ENCODE measurements at regions not wholly inside any gene's neighbourhood (a gene's known extent, or its start where the extent isn't known, plus 50 kb on each side); places are given as distances from the start of the nearest gene placed in this dataset.

- Histone ChIP-seq H3K9me3 (no peaks in the 10 kb centered on the region), H3K27ac (no peak overlapping the region), H3K27me3 (no peaks in the 10 kb centered on the region), H3K4me1 (no peaks in the 10 kb centered on the region), H3K4me3 (no peak overlapping the region), H3K36me3 (no peaks in the 10 kb centered on the region)
- DNase-seq: no peak
- intact Hi-C loops (cut with DNase I): no loop called here
- TF ChIP-seq CTCF (IDR thresholded peaks at IDR 0.05) (no peak), POLR2A (IDR thresholded peaks at IDR 0.05) (no peak)
- WGBS, 2 donors: 32 to 39% methylated on average over 4 of the region's 4 CpGs
These were observed 72.5 kb upstream of the AGTR1 start for GRCh38 chr3:148625095-148625736.

- WGBS, 2 donors: 66 to 70% methylated on average over 2 of the region's 2 CpGs
- DNase-seq: no peak
These were observed 71.7 kb upstream of the AGTR1 start for GRCh38 chr3:148625991-148626390.

GRCh38 chr3:148629006-148629405 is 68.7 kb upstream of the AGTR1 start:
- no peaks in the 10 kb centered on the region for H3K27me3 ChIP-seq
- TF ChIP-seq CTCF (IDR thresholded peaks at IDR 0.05) (no peak), POLR2A (IDR thresholded peaks at IDR 0.05) (no peak)
- H3K9me3 ChIP-seq: peaks cover 0 to 5% (median 0%) of the 10 kb centered on the region in 3 donors
- no peaks in the 10 kb centered on the region for H3K4me1 ChIP-seq
- no peak overlapping the region for H3K27ac ChIP-seq
- no peak overlapping the region for H3K4me3 ChIP-seq
- intact Hi-C loops (cut with DNase I): no loop called here
- no peak for DNase-seq
- no peaks in the 10 kb centered on the region for H3K36me3 ChIP-seq
- WGBS, 2 donors: 68% methylated on average over 1 of the region's 1 CpG

More at GRCh38 chr3:148625991-148626390, 71.7 kb upstream of the AGTR1 start:
- H3K4me1 ChIP-seq: no peaks in the 10 kb centered on the region
- no peak for TF ChIP-seq CTCF (IDR thresholded peaks at IDR 0.05)
- no peak for TF ChIP-seq POLR2A (IDR thresholded peaks at IDR 0.05)
- H3K27ac ChIP-seq: no peak overlapping the region
- no peaks in the 10 kb centered on the region for H3K9me3 ChIP-seq
- no peak overlapping the region for H3K4me3 ChIP-seq
- no peaks in the 10 kb centered on the region for H3K36me3 ChIP-seq
- intact Hi-C loops (cut with DNase I): no loop called here
- H3K27me3 ChIP-seq: no peaks in the 10 kb centered on the region

GRCh38 chr3:148631124-148631903 is 66.4 kb upstream of the AGTR1 start:
- intact Hi-C loops (cut with DNase I): no loop called here
- no peaks in the 10 kb centered on the region for H3K27me3 ChIP-seq
- no peaks in the 10 kb centered on the region for H3K4me1 ChIP-seq
- H3K27ac ChIP-seq: no peak overlapping the region
- peaks cover 0 to 5% (median 0%) of the 10 kb centered on the region in 3 donors for H3K9me3 ChIP-seq
- DNase-seq: no peak
- WGBS, 2 donors: 62% methylated on average over 6 of the region's 6 CpGs
- H3K4me3 ChIP-seq: no peak overlapping the region
- H3K36me3 ChIP-seq: no peaks in the 10 kb centered on the region
- TF ChIP-seq CTCF (IDR thresholded peaks at IDR 0.05): no peak
- TF ChIP-seq POLR2A (IDR thresholded peaks at IDR 0.05): no peak

- no peak overlapping the region for H3K27ac ChIP-seq
- no peaks in the 10 kb centered on the region for H3K27me3 ChIP-seq
- intact Hi-C loops (cut with DNase I): no loop called here
- H3K36me3 ChIP-seq: no peaks in the 10 kb centered on the region
- peaks cover 0 to 4% (median 0%) of the 10 kb centered on the region in 3 donors for H3K4me1 ChIP-seq
- 71 to 74% methylated on average over 2 of the region's 2 CpGs for WGBS, 2 donors
- DNase-seq: no peak
- H3K4me3 ChIP-seq: no peak overlapping the region
- TF ChIP-seq POLR2A (IDR thresholded peaks at IDR 0.05): no peak
- TF ChIP-seq CTCF (IDR thresholded peaks at IDR 0.05): no peak
- no peaks in the 10 kb centered on the region for H3K9me3 ChIP-seq
These were observed 56.0 kb upstream of the AGTR1 start for GRCh38 chr3:148641722-148642121.

Data from esophagus squamous epithelium (tissue), 5 donors.